Liver (tissue), 7 donors: ENCODE measurements at regions not wholly inside any gene's neighbourhood (a gene's known extent, or its start where the extent isn't known, plus 50 kb on each side); places are given as distances from the start of the nearest gene placed in this dataset.

Source experiments
- DNase-seq: peaks from one replicate; pipeline ENCODE4 v3.0.0-alpha.2; 2017; ENCODE audit warnings: low spot score
- H3K27ac ChIP-seq, 2 donors: one replicate each; pipeline ENCODE4 v1.7.0; 2013; ENCODE audit warnings: inconsistent platforms in 2 of 2, low read length in 2 of 2, control low read depth in 1 of 2, low read depth in 1 of 2, mild to moderate bottlenecking in 1 of 2
- H3K27me3 ChIP-seq, 4 donors: one replicate each; pipeline versions ENCODE4 v1.6.1 to v1.7.0; 2013; ENCODE audit warnings: low read length in 3 of 4, inconsistent platforms in 1 of 4, mild to moderate bottlenecking in 1 of 4, moderate library complexity in 1 of 4; ENCODE audit not compliant: control insufficient read depth in 4 of 4, insufficient read depth in 4 of 4
- H3K36me3 ChIP-seq, 4 donors: one replicate each; pipeline versions ENCODE4 v1.6.1 to v1.7.0; 2013; ENCODE audit warnings: low read length in 3 of 4, mild to moderate bottlenecking in 3 of 4, low read depth in 1 of 4, moderate library complexity in 1 of 4; ENCODE audit not compliant: control insufficient read depth in 4 of 4, insufficient read depth in 3 of 4
- H3K4me1 ChIP-seq, 4 donors: one replicate each; pipeline versions ENCODE4 v1.6.1 to v1.7.0; 2013; ENCODE audit warnings: low read length in 3 of 4, mild to moderate bottlenecking in 3 of 4, moderate library complexity in 1 of 4; ENCODE audit not compliant: control insufficient read depth in 4 of 4, insufficient read depth in 4 of 4
- H3K4me3 ChIP-seq, 3 donors: one replicate each; pipeline versions ENCODE4 v1.6.1 to v1.7.0; 2013; ENCODE audit warnings: low read length in 3 of 3, control low read depth in 1 of 3, low read depth in 1 of 3, mild to moderate bottlenecking in 1 of 3
- H3K9ac ChIP-seq, 2 donors: one replicate each; pipeline ENCODE4 v1.7.0; 2013; ENCODE audit warnings: low read length in 2 of 2, mild to moderate bottlenecking in 2 of 2, moderate library complexity in 2 of 2, control low read depth in 1 of 2, low read depth in 1 of 2
- H3K9me3 ChIP-seq, 4 donors: one replicate each; pipeline versions ENCODE4 v1.6.1 to v1.7.0; 2013; ENCODE audit warnings: low read length in 3 of 4; ENCODE audit not compliant: control insufficient read depth in 4 of 4
- ATF3 ChIP-seq: IDR thresholded peaks from 2 replicates; pipeline ENCODE4 v1.6.1; 2016; ENCODE audit warnings: antibody characterized with exemption
- EGR1 ChIP-seq, 2 donors: IDR thresholded peaks; 2 replicates each; pipeline ENCODE4 v1.6.1; 2016 to 2018; ENCODE audit warnings: antibody characterized with exemption in 2 of 2, low read depth in 2 of 2
- FOXA1 ChIP-seq: IDR thresholded peaks from 2 replicates; pipeline ENCODE4 v1.6.1; 2016; ENCODE audit warnings: antibody characterized with exemption
- FOXA2 ChIP-seq: IDR thresholded peaks from 2 replicates; pipeline ENCODE4 v1.6.1; 2016; ENCODE audit warnings: antibody characterized with exemption
- GABPA ChIP-seq, 2 donors: IDR thresholded peaks in 1 of 2; conservative IDR thresholded peaks in 1 of 2; 2 replicates each; pipeline ENCODE4 v1.6.1; 2016; ENCODE audit warnings: antibody characterized with exemption in 2 of 2, mild to moderate bottlenecking in 1 of 2, moderate library complexity in 1 of 2
- HNF4A ChIP-seq, 2 donors: conservative IDR thresholded peaks; 2 replicates each; pipeline ENCODE4 v1.6.1; 2016; ENCODE audit warnings: antibody characterized with exemption in 2 of 2, mild to moderate bottlenecking in 2 of 2
- HNF4G ChIP-seq: IDR thresholded peaks from 2 replicates; pipeline ENCODE4 v1.6.1; 2016; ENCODE audit warnings: antibody characterized with exemption
- JUND ChIP-seq, 2 donors: IDR thresholded peaks; 2 replicates each; pipeline ENCODE4 v1.6.1; 2016; ENCODE audit warnings: antibody characterized with exemption in 2 of 2
- MAX ChIP-seq: IDR thresholded peaks from 2 replicates; pipeline ENCODE4 v1.6.1; 2016; ENCODE audit warnings: antibody characterized with exemption
- NR2F2 ChIP-seq: IDR thresholded peaks from 2 replicates; pipeline ENCODE4 v1.6.1; 2016; ENCODE audit warnings: antibody characterized with exemption
- RAD21 ChIP-seq, 2 donors: IDR thresholded peaks; 2 replicates each; pipeline ENCODE4 v1.6.1; 2016; ENCODE audit warnings: antibody characterized with exemption in 2 of 2, mild to moderate bottlenecking in 2 of 2
- REST ChIP-seq: IDR thresholded peaks from 2 replicates; pipeline ENCODE4 v1.6.1; 2016; ENCODE audit warnings: antibody characterized with exemption, mild to moderate bottlenecking
- RXRA ChIP-seq, 2 donors: IDR thresholded peaks; 2 replicates each; pipeline ENCODE4 v1.6.1; 2017 to 2018; ENCODE audit warnings: antibody characterized with exemption in 2 of 2, mild to moderate bottlenecking in 1 of 2
- SP1 ChIP-seq: IDR thresholded peaks from 2 replicates; pipeline ENCODE4 v1.6.1; 2018; ENCODE audit warnings: antibody characterized with exemption, mild to moderate bottlenecking
- TAF1 ChIP-seq: conservative IDR thresholded peaks from 2 replicates; pipeline ENCODE4 v1.6.1; 2016; ENCODE audit warnings: antibody characterized with exemption, mild to moderate bottlenecking
- YY1 ChIP-seq: IDR thresholded peaks from 2 replicates; pipeline ENCODE4 v1.6.1; 2016; ENCODE audit warnings: antibody characterized with exemption, mild to moderate bottlenecking
- ZBTB33 ChIP-seq: IDR thresholded peaks from 2 replicates; pipeline ENCODE4 v1.6.1; 2016; ENCODE audit warnings: antibody characterized with exemption
- WGBS: extraction: QIAGEN DNeasy Blood & Tissue Kit; methylation state at CpG from one replicate; pipeline ENCODE4 v1.1.7; 2013; 5-methylcytosine and 5-hydroxymethylcytosine counted together
- donor health status: healthy.
- donor health status: healthy.
- donor health status: healthy.
- donor health status: healthy.

GRCh38 chr3:167012691-167013090 is 367.4 kb downstream of the ZBBX start:
- DNase-seq = no peak
- TF ChIP-seq NR2F2 = no peak
- TF ChIP-seq FOXA1 = no peak
- TF ChIP-seq ATF3 = no peak
- TF ChIP-seq EGR1 (IDR thresholded peaks at IDR 0.05; ENCODE audit: low read depth in 2 of 2) = no peak
- no peak for TF ChIP-seq JUND (IDR thresholded peaks at IDR 0.05)
- no peak for TF ChIP-seq FOXA2
- TF ChIP-seq SP1 = no peak
- no peak for TF ChIP-seq HNF4G
- TF ChIP-seq RAD21 (IDR thresholded peaks at IDR 0.05) = no peak
- TF ChIP-seq MAX = no peak
- no peak for TF ChIP-seq RXRA (IDR thresholded peaks at IDR 0.05)
- TF ChIP-seq HNF4A (conservative IDR thresholded peaks at IDR 0.05) = no peak
- TF ChIP-seq REST = no peak
- 63% methylated on average over 1 of the region's 1 CpG for WGBS
- H3K4me3 ChIP-seq = no peak overlapping the region
- no peaks in the 10 kb centered on the region for H3K27me3 ChIP-seq
- no peaks in the 10 kb centered on the region for H3K9me3 ChIP-seq
- H3K36me3 ChIP-seq = no peaks in the 10 kb centered on the region
- no peak overlapping the region for H3K9ac ChIP-seq
- H3K27ac ChIP-seq = no peak overlapping the region
- no peaks in the 10 kb centered on the region for H3K4me1 ChIP-seq

- no peak overlapping the region for H3K9ac ChIP-seq
- H3K9me3 ChIP-seq = no peaks in the 10 kb centered on the region
- H3K36me3 ChIP-seq = no peaks in the 10 kb centered on the region
- H3K27ac ChIP-seq = no peak overlapping the region
- no peaks in the 10 kb centered on the region for H3K4me1 ChIP-seq
- TF ChIP-seq GABPA (IDR thresholded peaks at IDR 0.05 in 1 of 2, conservative IDR thresholded peaks at IDR 0.05 in 1 of 2) = no peak
- no peak for DNase-seq
- H3K4me3 ChIP-seq = no peak overlapping the region
- no peaks in the 10 kb centered on the region for H3K27me3 ChIP-seq
Observed at GRCh38 chr3:167008791-167009190, 371.3 kb downstream of the ZBBX start.

- Histone ChIP-seq H3K9me3 (no peaks in the 10 kb centered on the region), H3K9ac (no peak overlapping the region), H3K4me3 (no peak overlapping the region), H3K27ac (no peak overlapping the region), H3K27me3 (no peaks in the 10 kb centered on the region), H3K4me1 (no peaks in the 10 kb centered on the region), H3K36me3 (no peaks in the 10 kb centered on the region)
- 89% methylated on average over 4 of the region's 4 CpGs for WGBS
- DNase-seq = no peak
- TF ChIP-seq TAF1 (no peak), RAD21 (IDR thresholded peaks at IDR 0.05) (no peak), HNF4G (no peak), RXRA (IDR thresholded peaks at IDR 0.05) (no peak), NR2F2 (no peak), SP1 (no peak), ATF3 (no peak), HNF4A (conservative IDR thresholded peaks at IDR 0.05) (no peak), ZBTB33 (no peak), YY1 (no peak), REST (no peak), MAX (no peak)
Observed at GRCh38 chr3:167001374-167001773, 378.7 kb downstream of the ZBBX start.
